HG02973 (cell line): ENCODE measurements at regions not wholly inside any gene's neighbourhood (a gene's known extent, or its start where the extent isn't known, plus 50 kb on each side); places are given as distances from the start of the nearest gene placed in this dataset.
"Not testable (repeated sequence)": the region's sequence is repeated elsewhere in the genome, so short reads cannot be mapped to it uniquely, and the experiment has no call there.

ENCODE experiments used
- ATAC-seq: cut with Tn5 transposase; IDR thresholded peaks from one replicate; pipeline ENCODE4 v1.9.1; 2021; ENCODE audit warnings: moderate library complexity; ENCODE audit not compliant: unreplicated experiment

- ATAC-seq: no peak
These were observed 478.2 kb upstream of the RGS6 start for GRCh38 chr14:71454010-71454409.

DNA sequence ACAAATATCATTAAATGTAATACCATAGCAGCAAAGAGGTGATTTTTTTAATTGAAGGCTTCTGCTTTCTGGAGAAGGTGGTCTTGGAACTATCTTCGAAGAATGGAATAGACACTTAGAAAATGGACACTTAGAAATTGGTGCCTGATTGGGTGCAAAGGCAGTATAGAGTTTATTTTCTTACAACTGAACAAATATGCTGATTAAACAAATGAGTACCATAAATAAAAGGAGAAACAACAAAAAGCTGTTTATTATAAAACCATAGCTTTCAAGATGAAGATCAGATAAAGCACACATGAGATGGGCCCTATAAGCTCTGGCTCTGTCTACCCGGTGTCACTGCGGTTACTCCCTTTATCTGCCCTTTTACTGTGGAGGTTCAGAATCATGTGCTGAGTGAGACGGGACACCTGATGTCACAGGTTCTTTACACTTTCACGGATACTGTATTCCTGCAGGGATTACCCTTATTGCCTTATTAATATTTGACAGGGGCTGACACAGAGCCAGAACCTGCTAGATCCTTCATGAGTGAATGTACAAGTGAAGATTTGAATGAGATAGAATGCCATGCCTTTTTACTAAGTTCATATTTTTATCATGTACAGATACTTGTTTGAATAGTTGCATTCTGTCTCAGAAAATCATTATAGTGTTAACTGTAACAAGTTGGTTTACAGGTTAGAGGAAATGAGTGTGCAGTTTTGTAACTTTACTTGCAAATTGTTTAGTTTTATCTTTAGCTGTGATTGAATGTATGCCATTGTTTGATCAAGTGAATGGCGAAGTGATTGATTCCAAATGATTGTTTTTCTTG is 477.5 kb upstream of the RGS6 start:
- ATAC-seq: no peak

- ATAC-seq: no peak
These were observed 472.1 kb upstream of the RGS6 start for GRCh38 chr14:71460091-71460490.

DNA sequence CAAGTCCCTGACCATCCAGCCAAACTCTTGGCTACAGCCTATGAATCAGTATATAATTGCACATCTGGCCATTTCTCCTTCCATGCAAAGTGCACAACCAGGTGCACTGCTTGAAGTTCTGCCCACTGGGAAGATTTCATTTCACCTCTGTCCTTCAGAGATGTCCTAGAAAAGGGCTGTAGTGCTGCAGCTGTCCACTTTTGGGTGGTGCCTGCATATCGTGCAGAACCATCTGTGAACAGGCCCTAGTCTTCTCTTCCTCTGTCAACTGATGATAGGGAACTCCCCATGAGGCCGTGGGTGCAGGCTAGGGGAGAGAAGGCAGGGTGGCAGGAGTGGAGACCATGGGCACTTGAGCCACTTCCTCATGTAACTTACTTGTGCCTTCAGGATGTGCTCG is 470.6 kb upstream of the RGS6 start:
- ATAC-seq: not testable (repeated sequence)

DNA sequence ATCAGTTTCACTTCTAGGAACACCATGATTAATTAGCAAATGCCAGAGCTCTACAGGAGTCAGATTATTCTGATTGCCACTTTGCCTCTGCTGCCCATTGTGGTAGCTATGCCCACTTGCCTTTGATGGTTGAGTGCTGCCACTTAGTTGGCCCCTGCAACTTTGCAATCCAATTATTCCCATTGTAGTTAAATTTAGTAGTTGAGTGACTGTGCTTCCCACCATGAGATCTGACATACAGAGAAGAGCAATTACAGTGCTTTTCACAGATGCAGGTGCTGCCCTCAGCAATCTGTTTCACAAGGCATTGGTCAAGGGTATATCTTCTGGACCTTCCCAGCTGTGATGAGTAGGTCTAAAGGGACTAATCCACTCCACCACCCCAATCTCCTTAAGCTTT is 468.4 kb upstream of the RGS6 start:
- ATAC-seq: no peak

GRCh38 chr14:71464840-71465239 is 467.4 kb upstream of the RGS6 start:
- ATAC-seq: no peak

DNA sequence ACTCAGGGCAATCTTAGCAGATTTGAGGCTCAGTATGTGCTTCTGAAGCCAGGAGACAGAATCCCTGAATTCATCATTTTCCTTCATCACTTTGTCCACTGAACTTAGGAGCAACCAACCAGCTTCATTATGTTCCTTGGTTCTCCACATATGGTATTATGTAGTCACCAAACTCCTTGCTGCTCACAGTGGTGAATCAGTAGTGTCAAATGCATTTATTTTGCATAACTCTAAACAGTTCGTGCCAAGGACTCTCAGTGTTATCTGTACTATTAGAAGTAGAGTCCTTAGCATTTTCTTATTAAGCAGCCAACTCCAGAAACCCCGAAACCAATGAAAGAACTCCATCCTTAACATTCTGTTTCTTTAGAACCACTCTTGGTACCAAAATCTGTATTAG is 466.9 kb upstream of the RGS6 start:
- ATAC-seq: no peak

GRCh38 chr14:71466251-71466650 is 466.0 kb upstream of the RGS6 start:
- ATAC-seq: no peak

DNA sequence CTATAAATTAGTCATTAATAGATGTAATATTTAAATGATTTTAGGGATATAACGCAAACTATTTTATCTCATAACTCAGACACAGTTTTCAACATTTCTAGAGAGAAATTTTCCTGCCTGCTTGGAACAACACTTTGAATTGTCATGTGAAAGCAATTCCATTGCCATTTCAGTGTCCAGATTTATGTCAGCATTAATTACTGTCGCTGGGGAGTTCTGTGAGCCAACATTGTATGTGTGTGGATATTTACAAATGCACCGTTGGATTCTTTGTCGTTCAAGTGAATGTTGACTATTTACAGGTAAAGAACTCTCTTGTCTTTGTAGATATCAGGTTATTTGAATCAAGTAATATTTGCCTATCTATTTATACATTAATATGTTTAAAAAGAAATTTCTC is 465.3 kb upstream of the RGS6 start:
- ATAC-seq: no peak

GRCh38 chr14:71467361-71467811 is 464.8 kb upstream of the RGS6 start:
- no peak for ATAC-seq

DNA sequence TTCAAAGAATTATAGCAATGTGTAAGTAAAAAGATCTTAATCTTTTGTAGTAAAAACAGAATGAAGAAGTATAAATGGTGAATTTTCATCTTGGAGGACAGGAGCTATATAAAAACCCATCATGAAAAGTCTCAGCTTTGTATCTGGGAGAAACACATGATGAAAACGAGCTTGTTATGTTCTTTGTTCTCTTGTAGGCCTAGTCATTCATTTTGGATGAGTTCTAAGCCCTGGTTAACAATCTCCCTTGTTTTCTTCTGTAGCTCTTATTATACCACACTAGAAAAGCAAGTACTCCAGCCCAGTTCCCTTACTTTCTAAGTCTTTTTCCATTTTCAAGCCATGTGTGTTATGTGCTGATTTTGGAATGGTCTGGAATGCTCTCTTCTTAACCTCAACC is 463.5 kb upstream of the RGS6 start:
- no peak for ATAC-seq

GRCh38 chr14:71469643-71470335 is 462.4 kb upstream of the RGS6 start:
- no peak for ATAC-seq

GRCh38 chr14:71471634-71472355 is 460.4 kb upstream of the RGS6 start:
- no peak for ATAC-seq

DNA sequence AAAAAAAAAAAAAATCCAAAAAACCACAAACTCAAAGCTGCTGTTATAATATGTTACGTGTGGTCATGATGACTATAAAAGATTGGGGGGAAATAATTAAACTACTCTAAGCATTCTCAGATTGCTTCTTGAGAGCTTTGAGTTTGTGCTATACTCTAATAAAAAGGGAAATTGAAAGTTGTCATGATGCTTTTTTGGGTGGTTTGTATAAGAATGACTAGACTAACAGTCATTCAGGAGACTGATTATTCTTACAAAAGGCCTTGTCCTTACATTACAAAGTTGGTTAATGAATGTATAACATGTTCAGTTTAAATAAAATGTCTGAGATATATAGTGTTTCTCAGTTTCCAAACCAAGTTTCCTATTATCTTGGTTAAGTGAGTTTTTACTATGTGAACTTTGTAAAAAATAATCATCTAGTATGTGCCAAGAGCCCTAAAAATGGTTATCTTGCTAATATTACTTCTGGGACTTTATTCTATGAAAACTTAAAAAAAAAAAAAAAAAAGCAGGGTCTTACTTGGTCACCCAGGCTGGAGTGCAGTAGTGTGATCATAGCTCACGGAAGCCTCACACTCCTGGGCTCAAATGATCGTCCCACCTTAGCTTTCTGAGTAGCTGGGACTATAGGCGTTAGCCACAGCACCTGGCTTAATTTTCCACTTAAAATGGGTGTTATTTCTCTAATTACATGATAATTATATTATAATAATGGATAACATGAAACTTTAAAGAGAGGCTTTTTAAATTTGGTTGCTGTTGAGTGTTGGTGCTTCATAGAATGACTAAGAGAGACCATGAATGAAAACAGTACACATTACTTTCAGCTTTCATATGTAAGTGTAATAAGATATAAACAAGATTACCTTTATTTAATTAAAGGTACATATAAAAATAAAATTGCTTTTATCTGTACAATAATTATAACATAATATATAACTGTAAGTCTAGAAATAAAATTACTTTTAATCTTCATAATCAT is 459.6 kb upstream of the RGS6 start:
- peak; percentile 65 for ATAC-seq

GRCh38 chr14:71473843-71474242 is 458.4 kb upstream of the RGS6 start:
- ATAC-seq: no peak

GRCh38 chr14:71474301-71475265 is 457.6 kb upstream of the RGS6 start:
- ATAC-seq: no peak

- ATAC-seq: no peak
These were observed 456.3 kb upstream of the RGS6 start for GRCh38 chr14:71475916-71476315.

DNA sequence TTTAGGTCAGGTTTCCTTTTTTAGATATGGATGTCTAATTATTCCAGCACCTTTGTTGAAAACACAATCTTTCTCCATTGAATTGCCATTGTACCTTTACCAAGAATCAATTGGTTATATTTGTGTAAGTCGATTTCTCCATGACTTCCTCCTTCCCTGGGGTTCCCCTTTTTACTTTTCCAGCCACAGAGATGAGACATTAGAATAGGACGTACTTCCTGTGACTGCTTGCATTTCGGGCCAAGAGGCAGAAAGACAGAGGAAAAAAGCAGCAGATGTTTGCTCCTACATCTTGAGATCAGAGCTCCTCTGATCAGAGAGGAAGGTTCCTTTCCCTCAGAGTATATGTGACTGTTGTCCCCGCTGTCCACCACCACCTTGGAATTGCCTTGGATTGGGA is 453.7 kb upstream of the RGS6 start:
- no peak for ATAC-seq

- no peak for ATAC-seq
These were observed 451.1 kb upstream of the RGS6 start for GRCh38 chr14:71481021-71481654.
